Esophagus muscularis mucosa (tissue), 4 donors: ENCODE measurements at regions not wholly inside any gene's neighbourhood (a gene's known extent, or its start where the extent isn't known, plus 50 kb on each side); places are given as distances from the start of the nearest gene placed in this dataset.

Source experiments
- EP300 ChIP-seq: sonication (generic); formaldehyde crosslinking; IDR thresholded peaks from one replicate; pipeline ENCODE4 v1.6.1; 2017; ENCODE audit warnings: antibody characterized with exemption
- POLR2A ChIP-seq: fragments of 450-650 bp; IDR thresholded peaks from one replicate; pipeline ENCODE4 v1.6.1; 2017; ENCODE audit warnings: antibody characterized with exemption, moderate library complexity, mild to moderate bottlenecking, low read depth
- POLR2AphosphoS5 ChIP-seq, 2 donors: sonication (generic); formaldehyde crosslinking; IDR thresholded peaks; one replicate each; pipeline ENCODE4 v1.6.1; 2017; ENCODE audit warnings: antibody characterized with exemption in 2 of 2
- TF ChIP-seq, protein P1 (sequence below), 3 experiments: fragments of 200-600 bp in 2 of 3; fragments of 450-650 bp in 1 of 3; sonication (generic) in 2 of 3; IDR thresholded peaks; one replicate each; pipeline ENCODE4 v1.5.1; 2017 to 2019; ENCODE audit warnings: antibody characterized with exemption in 3 of 3, mild to moderate bottlenecking in 2 of 3, moderate library complexity in 1 of 3

DNA sequence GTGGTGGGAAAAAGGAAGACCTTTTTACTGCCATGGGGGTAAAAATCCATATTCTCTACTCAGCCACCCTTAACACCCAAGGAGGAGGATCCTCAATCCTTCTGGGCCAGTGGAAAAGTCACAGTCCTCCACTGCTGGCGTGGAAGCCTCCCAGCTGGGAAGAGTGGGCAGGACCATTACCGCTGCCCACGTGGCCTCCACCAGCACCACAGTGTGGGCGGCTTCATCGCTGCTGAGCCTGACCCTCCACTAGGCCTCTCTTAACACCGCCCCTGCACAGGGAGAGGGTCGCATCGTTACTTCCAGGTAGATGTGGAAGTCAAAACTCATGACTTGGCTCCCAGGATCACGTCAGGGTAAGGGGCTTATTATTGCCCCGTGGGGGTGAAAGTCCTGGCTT, 656.5 kb downstream of the SUCLG1 start:
- TF ChIP-seq, protein P1, sequence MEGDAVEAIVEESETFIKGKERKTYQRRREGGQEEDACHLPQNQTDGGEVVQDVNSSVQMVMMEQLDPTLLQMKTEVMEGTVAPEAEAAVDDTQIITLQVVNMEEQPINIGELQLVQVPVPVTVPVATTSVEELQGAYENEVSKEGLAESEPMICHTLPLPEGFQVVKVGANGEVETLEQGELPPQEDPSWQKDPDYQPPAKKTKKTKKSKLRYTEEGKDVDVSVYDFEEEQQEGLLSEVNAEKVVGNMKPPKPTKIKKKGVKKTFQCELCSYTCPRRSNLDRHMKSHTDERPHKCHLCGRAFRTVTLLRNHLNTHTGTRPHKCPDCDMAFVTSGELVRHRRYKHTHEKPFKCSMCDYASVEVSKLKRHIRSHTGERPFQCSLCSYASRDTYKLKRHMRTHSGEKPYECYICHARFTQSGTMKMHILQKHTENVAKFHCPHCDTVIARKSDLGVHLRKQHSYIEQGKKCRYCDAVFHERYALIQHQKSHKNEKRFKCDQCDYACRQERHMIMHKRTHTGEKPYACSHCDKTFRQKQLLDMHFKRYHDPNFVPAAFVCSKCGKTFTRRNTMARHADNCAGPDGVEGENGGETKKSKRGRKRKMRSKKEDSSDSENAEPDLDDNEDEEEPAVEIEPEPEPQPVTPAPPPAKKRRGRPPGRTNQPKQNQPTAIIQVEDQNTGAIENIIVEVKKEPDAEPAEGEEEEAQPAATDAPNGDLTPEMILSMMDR (IDR thresholded peaks at IDR 0.05): no peak
- TF ChIP-seq POLR2AphosphoS5 (IDR thresholded peaks at IDR 0.05) (no peak), EP300 (no peak), POLR2A (no peak)
